Neural progenitor cell (in vitro differentiated cells): ENCODE measurements at regions not wholly inside any gene's neighbourhood (a gene's known extent, or its start where the extent isn't known, plus 50 kb on each side); places are given as distances from the start of the nearest gene placed in this dataset.

ENCODE experiments used
- DNase-seq: peaks from one replicate; pipeline ENCODE4 v3.0.0-alpha.2; 2016; ENCODE audit warnings: low spot score
- H2AFZ ChIP-seq: fragments of 200-600 bp; sonication (generic); replicated peaks from 2 replicates; pipeline ENCODE4 v1.6.1; 2016; ENCODE audit warnings: antibody characterized with exemption
- H3F3A ChIP-seq: fragments of 200-600 bp; sonication (generic); 2 replicates; pipeline ENCODE4 v1.6.1; 2016; ENCODE audit warnings: antibody characterized with exemption, low read depth
- H3K27ac ChIP-seq: fragments of 200-600 bp; sonication (generic); 2 replicates; pipeline ENCODE4 v1.5.1; 2016; ENCODE audit warnings: mild to moderate bottlenecking
- H3K27me3 ChIP-seq: fragments of 200-600 bp; sonication (generic); 2 replicates; pipeline ENCODE4 v1.6.1; 2016; ENCODE audit warnings: mild to moderate bottlenecking, moderate library complexity
- H3K36me3 ChIP-seq: fragments of 200-600 bp; sonication (generic); 2 replicates; pipeline ENCODE4 v1.5.1; 2016
- H3K4me1 ChIP-seq: fragments of 200-600 bp; sonication (generic); 2 replicates; pipeline ENCODE4 v1.6.1; 2016; ENCODE audit warnings: mixed run types
- H3K4me2 ChIP-seq: fragments of 200-600 bp; sonication (generic); 2 replicates; pipeline ENCODE4 v1.6.1; 2016
- H3K4me3 ChIP-seq: fragments of 200-600 bp; sonication (generic); 2 replicates; pipeline ENCODE4 v1.5.1; 2016
- H3K79me2 ChIP-seq: fragments of 200-600 bp; sonication (generic); 2 replicates; pipeline ENCODE4 v1.6.1; 2016; ENCODE audit warnings: low read depth
- H3K9ac ChIP-seq: fragments of 200-600 bp; sonication (generic); 2 replicates; pipeline ENCODE4 v1.6.1; 2016
- H3K9me3 ChIP-seq: fragments of 200-600 bp; sonication (generic); 2 replicates; pipeline ENCODE4 v1.5.1; 2016; ENCODE audit warnings: low read depth
- H4K20me1 ChIP-seq: fragments of 200-600 bp; sonication (generic); 2 replicates; pipeline ENCODE4 v1.6.1; 2016; ENCODE audit warnings: low read depth
- H3K27ac Mint-ChIP-seq: 3 replicates; pipeline ENCODE4 v1.8.0; 2021; ENCODE audit warnings: mixed read lengths
- H3K27me3 Mint-ChIP-seq: 2 replicates; pipeline ENCODE4 v1.8.0; 2022; ENCODE audit warnings: low read depth, mild to moderate bottlenecking, inconsistent platforms, moderate library complexity, mixed read lengths; ENCODE audit not compliant: insufficient read depth
- H3K36me3 Mint-ChIP-seq: 3 replicates; pipeline ENCODE4 v1.8.0; 2021; ENCODE audit warnings: mixed read lengths
- H3K4me1 Mint-ChIP-seq: 3 replicates; pipeline ENCODE4 v1.8.0; 2021; ENCODE audit warnings: mixed read lengths
- H3K4me3 Mint-ChIP-seq: 3 replicates; pipeline ENCODE4 v1.8.0; 2021; ENCODE audit warnings: mild to moderate bottlenecking, moderate library complexity, mixed read lengths
- H3K9me3 Mint-ChIP-seq: 3 replicates; pipeline ENCODE4 v1.8.0; 2020; ENCODE audit warnings: mixed read lengths
- CTCF ChIP-seq: fragments of 200-600 bp; sonication (generic); IDR thresholded peaks from 2 replicates; pipeline ENCODE4 v1.5.1; 2017; ENCODE audit warnings: antibody characterized with exemption, mild to moderate bottlenecking
- EZH2 ChIP-seq: fragments of 200-600 bp; sonication (generic); IDR thresholded peaks from 2 replicates; pipeline ENCODE4 v1.6.1; 2017; ENCODE audit warnings: antibody characterized with exemption, mild to moderate bottlenecking, moderate library complexity
- EZH2phosphoT487 ChIP-seq: fragments of 200-600 bp; sonication (generic); IDR thresholded peaks from 2 replicates; pipeline ENCODE4 v1.6.1; 2017; ENCODE audit warnings: antibody characterized with exemption

DNA sequence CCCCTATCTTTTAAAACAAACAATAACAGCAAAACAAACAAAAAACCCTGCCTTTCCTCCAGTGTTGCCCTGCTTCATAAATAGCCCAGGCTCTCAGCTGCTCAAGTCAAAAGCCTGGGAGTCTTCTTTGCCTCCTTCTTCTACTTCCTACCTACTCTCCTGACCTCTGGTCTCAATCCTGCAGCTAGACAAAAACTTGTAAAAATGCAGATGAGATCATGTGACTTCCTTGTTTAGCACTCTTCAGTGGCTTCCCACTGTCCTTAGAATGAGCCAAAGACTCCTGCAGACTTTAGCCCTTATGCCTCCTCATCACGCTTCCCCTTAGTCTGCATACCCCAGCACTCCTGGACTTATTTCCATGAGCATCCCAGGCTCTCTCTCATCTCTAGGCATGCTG, 55.0 kb upstream of the ZNF644 start:
- Histone ChIP-seq H3K27ac (no peak overlapping the region), H3K9me3 (no peaks in the 10 kb centered on the region), H3K27me3 (no peaks in the 10 kb centered on the region), H3K4me3 (no peak overlapping the region), H3K36me3 (no peaks in the 10 kb centered on the region), H3K9ac (no peak overlapping the region), H3K4me2 (no peak overlapping the region), H4K20me1 (no peaks in the 10 kb centered on the region), H3F3A (no peaks in the 10 kb centered on the region), H3K79me2 (no peaks in the 10 kb centered on the region), H2AFZ (no peak overlapping the region), H3K4me1 (peaks cover 4% of the 10 kb centered on the region)
- DNase-seq: no peak
- Mint-ChIP-seq H3K36me3 (no peaks in the 10 kb centered on the region), H3K4me1 (peaks cover 6% of the 10 kb centered on the region), H3K27ac (no peak overlapping the region), H3K4me3 (no peak overlapping the region), H3K27me3 (peaks cover 2% of the 10 kb centered on the region), H3K9me3 (peaks cover 4% of the 10 kb centered on the region)
- TF ChIP-seq EZH2phosphoT487 (no peak), CTCF (no peak), EZH2 (no peak)

- no peaks in the 10 kb centered on the region for H3K9me3 ChIP-seq
- no peaks in the 10 kb centered on the region for H3K36me3 ChIP-seq
- H4K20me1 ChIP-seq: no peaks in the 10 kb centered on the region
- no peak overlapping the region for H3K4me3 Mint-ChIP-seq
- H3K27ac ChIP-seq: no peak overlapping the region
- no peak for DNase-seq
- H3K27ac Mint-ChIP-seq: no peak overlapping the region
- no peaks in the 10 kb centered on the region for H3K79me2 ChIP-seq
- no peaks in the 10 kb centered on the region for H3K36me3 Mint-ChIP-seq
- H3K4me1 Mint-ChIP-seq: peaks cover 10% of the 10 kb centered on the region
- H3K27me3 Mint-ChIP-seq: peaks cover 2% of the 10 kb centered on the region
- H3K9ac ChIP-seq: no peak overlapping the region
- peaks cover 2% of the 10 kb centered on the region for H3K9me3 Mint-ChIP-seq
- H2AFZ ChIP-seq: no peak overlapping the region
- no peaks in the 10 kb centered on the region for H3F3A ChIP-seq
- TF ChIP-seq EZH2 (no peak), CTCF (no peak), EZH2phosphoT487 (no peak)
- H3K4me1 ChIP-seq: peaks cover 7% of the 10 kb centered on the region
- no peak overlapping the region for H3K4me2 ChIP-seq
- H3K4me3 ChIP-seq: no peak overlapping the region
- H3K27me3 ChIP-seq: no peaks in the 10 kb centered on the region
Measured at GRCh38 chr1:91075233-91076135, 53.6 kb upstream of the ZNF644 start.

GRCh38 chr1:91073299-91073698, 51.5 kb upstream of the ZNF644 start:
- Mint-ChIP-seq H3K9me3 (peaks cover 2% of the 10 kb centered on the region), H3K4me3 (no peak overlapping the region), H3K27me3 (peaks cover 2% of the 10 kb centered on the region), H3K36me3 (no peaks in the 10 kb centered on the region), H3K4me1 (peaks cover 13% of the 10 kb centered on the region), H3K27ac (no peak overlapping the region)
- Histone ChIP-seq H3K4me3 (no peak overlapping the region), H3K9ac (no peak overlapping the region), H3K79me2 (no peaks in the 10 kb centered on the region), H4K20me1 (no peaks in the 10 kb centered on the region), H3K4me2 (no peak overlapping the region), H2AFZ (no peak overlapping the region), H3K36me3 (no peaks in the 10 kb centered on the region), H3F3A (no peaks in the 10 kb centered on the region), H3K27me3 (no peaks in the 10 kb centered on the region), H3K4me1 (peaks cover 10% of the 10 kb centered on the region), H3K27ac (no peak overlapping the region), H3K9me3 (no peaks in the 10 kb centered on the region)
- no peak for TF ChIP-seq CTCF
- TF ChIP-seq EZH2phosphoT487: no peak
- TF ChIP-seq EZH2: no peak
- DNase-seq: no peak
